ENCODE measurements at regions not wholly inside any gene's neighbourhood (a gene's known extent, or its start where the extent isn't known, plus 50 kb on each side); places are given as distances from the start of the nearest gene placed in this dataset.
"Not testable (repeated sequence)": the region's sequence is repeated elsewhere in the genome, so short reads cannot be mapped to it uniquely, and the experiment has no call there.

- Histone ChIP-seq H3K9me3 (ENCODE audit: control insufficient read depth, insufficient read depth, low read length) (no peaks in the 10 kb centered on the region), H3K27me3 (ENCODE audit: control insufficient read depth, insufficient read depth, low read length) (no peaks in the 10 kb centered on the region), H3K4me3 (ENCODE audit: low read depth, low read length) (no peak overlapping the region), H3K4me1 (ENCODE audit: control insufficient read depth, insufficient read depth, low read length) (no peaks in the 10 kb centered on the region), H3K27ac (ENCODE audit: low read depth, low read length) (no peak overlapping the region), H3K36me3 (ENCODE audit: control insufficient read depth, insufficient read depth, low read length) (no peaks in the 10 kb centered on the region)
- DNase-seq (ENCODE audit: low read depth in 4 of 6, low spot score in 6 of 6), result no peak
- WGBS (ENCODE audit: insufficient coverage), result no CpG with 5 or more reads among the region's 1 CpG
Observed at GRCh38 chr13:84784443-84785153, 902.3 kb upstream of the SLITRK1 start.

DNA sequence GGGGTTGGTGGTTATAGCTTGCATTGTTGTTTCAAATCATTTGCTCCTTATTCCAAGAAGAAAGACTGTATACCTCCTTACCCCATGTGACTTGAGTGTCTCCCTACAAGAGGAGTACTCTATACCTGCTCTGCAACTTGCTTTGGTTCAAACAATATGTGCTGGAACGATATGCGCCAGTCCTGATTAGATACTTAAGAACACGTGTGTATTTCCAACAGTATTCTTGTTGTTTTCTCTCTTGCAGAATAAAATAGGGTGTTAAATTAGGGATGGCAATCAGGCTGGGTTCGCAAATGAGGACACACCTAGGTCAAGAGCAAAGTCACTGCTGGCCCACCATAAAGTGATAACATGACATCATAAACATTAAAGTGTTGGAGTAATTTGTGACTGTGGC lies 895.0 kb upstream of the SLITRK1 start:
- WGBS (ENCODE audit: insufficient coverage), result 95% methylated on average over 3 of the region's 4 CpGs
- no peak for DNase-seq (ENCODE audit: low read depth in 4 of 6, low spot score in 6 of 6)
- no peak overlapping the region for H3K27ac ChIP-seq (ENCODE audit: low read depth, low read length)

DNA sequence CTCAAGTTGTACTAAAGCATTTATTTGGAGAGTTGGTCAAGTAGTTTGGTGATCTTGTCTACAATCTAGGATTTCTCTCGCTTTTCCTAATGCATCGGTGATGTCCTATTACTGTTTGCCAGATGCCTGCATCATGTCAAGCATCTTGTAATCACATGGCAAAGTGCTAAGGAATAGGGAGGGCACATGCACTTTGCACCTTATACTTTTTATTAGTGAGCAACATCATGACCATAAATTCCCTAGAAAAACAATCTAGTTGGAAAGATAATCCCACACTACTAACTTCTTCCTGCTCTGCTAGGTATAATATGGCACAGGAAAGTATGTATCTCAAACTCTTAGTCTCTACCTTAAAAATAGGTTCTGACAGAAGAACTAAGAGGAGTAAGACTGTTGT lies 894.3 kb upstream of the SLITRK1 start:
- 100% methylated on average over 2 of the region's 2 CpGs for WGBS (ENCODE audit: insufficient coverage)
- Histone ChIP-seq H3K4me3 (ENCODE audit: low read depth, low read length) (no peak overlapping the region), H3K4me1 (ENCODE audit: control insufficient read depth, insufficient read depth, low read length) (no peaks in the 10 kb centered on the region), H3K36me3 (ENCODE audit: control insufficient read depth, insufficient read depth, low read length) (no peaks in the 10 kb centered on the region), H3K9me3 (ENCODE audit: control insufficient read depth, insufficient read depth, low read length) (no peaks in the 10 kb centered on the region), H3K27ac (ENCODE audit: low read depth, low read length) (no peak overlapping the region), H3K27me3 (ENCODE audit: control insufficient read depth, insufficient read depth, low read length) (no peaks in the 10 kb centered on the region)
- no peak for DNase-seq (ENCODE audit: low read depth in 4 of 6, low spot score in 6 of 6)

More for the DNA sequence above, 895.0 kb upstream of the SLITRK1 start:
- no peaks in the 10 kb centered on the region for H3K27me3 ChIP-seq (ENCODE audit: control insufficient read depth, insufficient read depth, low read length)
- H3K4me1 ChIP-seq (ENCODE audit: control insufficient read depth, insufficient read depth, low read length), result no peaks in the 10 kb centered on the region
- no peaks in the 10 kb centered on the region for H3K36me3 ChIP-seq (ENCODE audit: control insufficient read depth, insufficient read depth, low read length)
- H3K4me3 ChIP-seq (ENCODE audit: low read depth, low read length), result no peak overlapping the region
- no peaks in the 10 kb centered on the region for H3K9me3 ChIP-seq (ENCODE audit: control insufficient read depth, insufficient read depth, low read length)

DNA sequence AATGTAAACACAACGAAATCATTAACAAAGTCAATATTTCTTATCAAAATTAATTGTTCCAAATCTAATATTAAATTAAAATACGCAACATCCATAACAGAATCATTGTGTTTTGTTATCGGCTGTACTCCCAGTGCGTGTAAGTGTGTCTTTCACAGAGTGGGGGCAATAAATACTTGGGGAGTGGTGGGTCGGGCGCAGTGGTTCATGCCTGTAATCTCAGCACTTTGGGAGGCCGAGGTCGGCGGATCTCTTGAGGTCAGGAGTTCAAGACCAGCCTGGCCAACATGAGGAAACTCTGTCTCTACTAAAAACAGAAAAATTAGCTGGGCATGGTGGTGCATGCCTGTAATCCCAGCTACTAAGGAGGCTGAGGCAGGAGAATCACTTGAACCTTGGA lies 893.6 kb upstream of the SLITRK1 start:
- H3K36me3 ChIP-seq (ENCODE audit: control insufficient read depth, insufficient read depth, low read length); H3K27me3 ChIP-seq (ENCODE audit: control insufficient read depth, insufficient read depth, low read length); H3K4me3 ChIP-seq (ENCODE audit: low read depth, low read length); DNase-seq (ENCODE audit: low read depth in 4 of 6, low spot score in 6 of 6); H3K4me1 ChIP-seq (ENCODE audit: control insufficient read depth, insufficient read depth, low read length); H3K9me3 ChIP-seq (ENCODE audit: control insufficient read depth, insufficient read depth, low read length); H3K27ac ChIP-seq (ENCODE audit: low read depth, low read length): not testable (repeated sequence)
- 93% methylated on average over 3 of the region's 9 CpGs for WGBS (ENCODE audit: insufficient coverage)

GRCh38 chr13:84774111-84774510 lies 891.8 kb upstream of the SLITRK1 start:
- no peaks in the 10 kb centered on the region for H3K9me3 ChIP-seq (ENCODE audit: control insufficient read depth, insufficient read depth, low read length)
- H3K4me1 ChIP-seq (ENCODE audit: control insufficient read depth, insufficient read depth, low read length), result no peaks in the 10 kb centered on the region
- WGBS (ENCODE audit: insufficient coverage), result no CpG with 5 or more reads among the region's 2 CpGs
- no peaks in the 10 kb centered on the region for H3K27me3 ChIP-seq (ENCODE audit: control insufficient read depth, insufficient read depth, low read length)
- no peak for DNase-seq (ENCODE audit: low read depth in 4 of 6, low spot score in 6 of 6)
- H3K27ac ChIP-seq (ENCODE audit: low read depth, low read length), result no peak overlapping the region
- no peaks in the 10 kb centered on the region for H3K36me3 ChIP-seq (ENCODE audit: control insufficient read depth, insufficient read depth, low read length)
- no peak overlapping the region for H3K4me3 ChIP-seq (ENCODE audit: low read depth, low read length)

DNA sequence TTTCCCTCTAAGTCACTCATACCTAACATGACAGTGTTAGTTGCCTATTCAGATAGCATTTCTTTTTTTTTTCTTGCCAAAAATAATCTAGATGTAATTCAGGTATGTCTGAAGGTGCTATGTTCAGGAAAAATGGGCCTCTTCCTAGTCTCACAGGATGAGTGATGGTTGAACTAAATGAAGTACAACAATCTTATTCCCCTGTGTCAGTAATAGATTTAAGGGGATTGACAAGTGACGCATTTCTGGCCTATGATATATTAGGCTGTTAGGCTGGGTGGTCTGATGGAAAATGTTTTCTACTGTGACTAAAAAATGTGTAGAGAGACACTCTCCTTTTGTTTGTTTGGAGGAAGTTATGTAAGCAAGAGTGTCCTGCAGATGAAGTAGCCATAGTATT lies 878.7 kb upstream of the SLITRK1 start:
- no peak for DNase-seq (ENCODE audit: low read depth in 4 of 6, low spot score in 6 of 6)
- Histone ChIP-seq H3K4me1 (ENCODE audit: control insufficient read depth, insufficient read depth, low read length) (no peaks in the 10 kb centered on the region), H3K27ac (ENCODE audit: low read depth, low read length) (no peak overlapping the region), H3K9me3 (ENCODE audit: control insufficient read depth, insufficient read depth, low read length) (no peaks in the 10 kb centered on the region), H3K4me3 (ENCODE audit: low read depth, low read length) (no peak overlapping the region), H3K36me3 (ENCODE audit: control insufficient read depth, insufficient read depth, low read length) (no peaks in the 10 kb centered on the region), H3K27me3 (ENCODE audit: control insufficient read depth, insufficient read depth, low read length) (no peaks in the 10 kb centered on the region)
- 100% methylated on average over 1 of the region's 1 CpG for WGBS (ENCODE audit: insufficient coverage)

DNA sequence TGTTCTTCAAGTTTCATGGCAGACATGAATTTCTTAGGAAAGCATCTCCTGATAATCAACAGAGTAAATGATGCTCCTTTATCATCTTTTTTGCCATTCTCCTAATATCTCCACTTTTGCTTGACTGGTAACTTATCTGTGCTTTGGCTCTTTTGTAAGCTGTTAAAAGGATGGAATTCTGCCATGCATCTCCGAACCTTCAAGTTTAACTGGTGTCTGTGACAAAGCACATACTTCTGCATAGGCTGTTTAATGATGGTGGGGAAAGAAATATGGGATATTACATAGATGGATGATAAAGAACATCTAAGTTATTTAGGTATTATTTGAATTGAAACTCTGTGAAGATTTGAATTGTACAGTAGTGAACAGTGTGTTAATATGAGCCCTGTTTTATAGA lies 866.9 kb upstream of the SLITRK1 start:
- WGBS (ENCODE audit: insufficient coverage), result 75% methylated on average over 1 of the region's 1 CpG
- no peaks in the 10 kb centered on the region for H3K27me3 ChIP-seq (ENCODE audit: control insufficient read depth, insufficient read depth, low read length)
- no peak overlapping the region for H3K27ac ChIP-seq (ENCODE audit: low read depth, low read length)

DNA sequence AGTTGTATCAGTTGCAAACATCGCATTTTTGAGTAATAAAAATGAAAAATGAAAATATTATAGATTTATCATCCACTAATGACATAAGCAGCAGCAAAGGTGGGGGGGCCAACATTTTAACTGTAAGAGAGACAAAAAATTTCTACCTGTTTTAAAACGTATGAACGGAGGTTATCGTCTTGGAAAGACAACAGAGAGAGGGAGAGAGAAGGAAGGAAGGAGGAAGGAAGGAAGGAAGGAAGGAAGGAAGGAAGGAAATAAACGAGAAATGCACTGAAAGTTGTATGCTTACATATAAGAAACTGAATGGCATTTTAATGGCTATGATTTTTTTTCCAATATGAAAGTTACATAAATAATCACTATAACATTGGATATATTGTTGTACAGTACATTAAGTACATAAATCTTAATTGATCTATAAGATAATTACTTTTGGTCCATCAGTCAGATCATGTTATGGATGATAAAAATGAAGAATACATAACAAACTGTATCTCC lies 862.8 kb upstream of the SLITRK1 start:
- no peak for DNase-seq (ENCODE audit: low read depth in 4 of 6, low spot score in 6 of 6)
- WGBS (ENCODE audit: insufficient coverage), result 88% methylated on average over 3 of the region's 5 CpGs

More for the DNA sequence above, 866.9 kb upstream of the SLITRK1 start:
- Histone ChIP-seq H3K4me1 (ENCODE audit: control insufficient read depth, insufficient read depth, low read length) (no peaks in the 10 kb centered on the region), H3K9me3 (ENCODE audit: control insufficient read depth, insufficient read depth, low read length) (no peaks in the 10 kb centered on the region), H3K36me3 (ENCODE audit: control insufficient read depth, insufficient read depth, low read length) (no peaks in the 10 kb centered on the region), H3K4me3 (ENCODE audit: low read depth, low read length) (no peak overlapping the region)
- no peak for DNase-seq (ENCODE audit: low read depth in 4 of 6, low spot score in 6 of 6)

DNA sequence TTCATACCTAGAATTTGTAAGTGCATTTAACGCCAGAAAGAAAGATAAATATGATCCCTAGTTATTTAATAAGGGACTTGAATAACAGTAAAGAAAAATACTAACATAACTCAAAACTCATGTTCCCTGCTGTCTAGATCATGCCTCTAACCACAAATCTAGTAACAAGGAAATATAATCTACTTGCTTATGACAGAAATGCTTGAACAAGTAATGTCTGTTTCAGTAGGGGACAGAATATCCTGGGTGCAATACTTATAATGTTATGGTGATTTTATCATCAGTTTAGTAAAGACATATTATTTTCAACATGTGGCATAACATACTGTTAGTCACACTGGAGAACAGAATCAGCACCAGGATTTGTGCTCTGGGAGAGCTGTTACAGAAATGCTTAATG lies 861.9 kb upstream of the SLITRK1 start:
- Histone ChIP-seq H3K27me3 (ENCODE audit: control insufficient read depth, insufficient read depth, low read length) (no peaks in the 10 kb centered on the region), H3K9me3 (ENCODE audit: control insufficient read depth, insufficient read depth, low read length) (no peaks in the 10 kb centered on the region), H3K36me3 (ENCODE audit: control insufficient read depth, insufficient read depth, low read length) (no peaks in the 10 kb centered on the region), H3K27ac (ENCODE audit: low read depth, low read length) (no peak overlapping the region), H3K4me1 (ENCODE audit: control insufficient read depth, insufficient read depth, low read length) (no peaks in the 10 kb centered on the region), H3K4me3 (ENCODE audit: low read depth, low read length) (no peak overlapping the region)
- DNase-seq (ENCODE audit: low read depth in 4 of 6, low spot score in 6 of 6), result no peak
- WGBS (ENCODE audit: insufficient coverage), result no CpG with 5 or more reads among the region's 1 CpG

More for the DNA sequence above, 862.8 kb upstream of the SLITRK1 start:
- Histone ChIP-seq H3K4me3 (ENCODE audit: low read depth, low read length) (no peak overlapping the region), H3K9me3 (ENCODE audit: control insufficient read depth, insufficient read depth, low read length) (no peaks in the 10 kb centered on the region), H3K27me3 (ENCODE audit: control insufficient read depth, insufficient read depth, low read length) (no peaks in the 10 kb centered on the region), H3K36me3 (ENCODE audit: control insufficient read depth, insufficient read depth, low read length) (no peaks in the 10 kb centered on the region), H3K27ac (ENCODE audit: low read depth, low read length) (no peak overlapping the region), H3K4me1 (ENCODE audit: control insufficient read depth, insufficient read depth, low read length) (no peaks in the 10 kb centered on the region)

- H3K36me3 ChIP-seq (ENCODE audit: control insufficient read depth, insufficient read depth, low read length), result no peaks in the 10 kb centered on the region
- no peak for DNase-seq (ENCODE audit: low read depth in 4 of 6, low spot score in 6 of 6)
- H3K9me3 ChIP-seq (ENCODE audit: control insufficient read depth, insufficient read depth, low read length), result no peaks in the 10 kb centered on the region
- no peak overlapping the region for H3K4me3 ChIP-seq (ENCODE audit: low read depth, low read length)
- no peak overlapping the region for H3K27ac ChIP-seq (ENCODE audit: low read depth, low read length)
- H3K27me3 ChIP-seq (ENCODE audit: control insufficient read depth, insufficient read depth, low read length), result no peaks in the 10 kb centered on the region
- no peaks in the 10 kb centered on the region for H3K4me1 ChIP-seq (ENCODE audit: control insufficient read depth, insufficient read depth, low read length)
Observed at GRCh38 chr13:84741253-84741652, 859.0 kb upstream of the SLITRK1 start.

Measured in spinal cord (tissue), 9 donors.